GM12873 (cell line): ENCODE measurements at regions not wholly inside any gene's neighbourhood (a gene's known extent, or its start where the extent isn't known, plus 50 kb on each side); places are given as distances from the start of the nearest gene placed in this dataset.

ENCODE experiments used
- TF ChIP-seq, protein P1 (sequence below): IDR thresholded peaks from 2 replicates; pipeline ENCODE4 v1.5.1; 2012; ENCODE audit warnings: low read depth, mild to moderate bottlenecking, moderate library complexity, low read length, control low read depth; ENCODE audit not compliant: insufficient read depth; ENCODE audit errors: missing control alignments

DNA sequence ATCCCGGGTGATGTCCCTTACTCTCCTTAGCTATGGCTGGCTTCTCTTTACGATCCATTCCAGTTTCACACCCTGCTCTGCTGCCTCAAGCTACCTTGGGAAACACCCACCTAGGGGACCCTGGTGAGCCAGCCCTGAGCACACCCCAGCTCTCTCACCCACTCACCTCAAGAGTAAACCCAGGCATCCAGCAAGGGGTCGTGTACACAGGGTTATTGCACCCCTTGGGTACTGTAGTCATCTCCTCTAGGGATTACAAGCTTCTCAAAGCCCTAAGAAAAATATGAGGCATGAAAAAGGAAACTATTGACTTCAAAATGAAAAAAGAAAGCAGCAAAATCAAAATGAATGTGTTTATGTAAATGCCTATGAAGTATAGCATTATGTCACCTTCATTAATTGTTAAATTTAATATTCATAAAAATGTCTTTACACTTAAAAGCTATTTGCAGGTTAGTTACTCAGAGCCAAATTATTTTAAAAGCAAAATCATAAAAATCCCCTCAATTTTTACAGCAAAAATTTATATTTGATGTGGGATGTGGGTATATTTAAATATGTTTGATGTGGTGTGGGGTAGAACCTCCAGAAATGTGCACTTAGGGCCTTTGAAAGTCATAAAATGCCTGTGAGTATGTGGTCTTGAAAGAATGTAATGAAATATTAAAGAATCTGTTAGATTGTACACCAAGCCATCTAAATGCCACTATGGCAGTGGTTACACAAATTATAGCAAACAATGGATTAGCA, 190.3 kb downstream of the C1orf94 start:
- TF ChIP-seq, protein P1, sequence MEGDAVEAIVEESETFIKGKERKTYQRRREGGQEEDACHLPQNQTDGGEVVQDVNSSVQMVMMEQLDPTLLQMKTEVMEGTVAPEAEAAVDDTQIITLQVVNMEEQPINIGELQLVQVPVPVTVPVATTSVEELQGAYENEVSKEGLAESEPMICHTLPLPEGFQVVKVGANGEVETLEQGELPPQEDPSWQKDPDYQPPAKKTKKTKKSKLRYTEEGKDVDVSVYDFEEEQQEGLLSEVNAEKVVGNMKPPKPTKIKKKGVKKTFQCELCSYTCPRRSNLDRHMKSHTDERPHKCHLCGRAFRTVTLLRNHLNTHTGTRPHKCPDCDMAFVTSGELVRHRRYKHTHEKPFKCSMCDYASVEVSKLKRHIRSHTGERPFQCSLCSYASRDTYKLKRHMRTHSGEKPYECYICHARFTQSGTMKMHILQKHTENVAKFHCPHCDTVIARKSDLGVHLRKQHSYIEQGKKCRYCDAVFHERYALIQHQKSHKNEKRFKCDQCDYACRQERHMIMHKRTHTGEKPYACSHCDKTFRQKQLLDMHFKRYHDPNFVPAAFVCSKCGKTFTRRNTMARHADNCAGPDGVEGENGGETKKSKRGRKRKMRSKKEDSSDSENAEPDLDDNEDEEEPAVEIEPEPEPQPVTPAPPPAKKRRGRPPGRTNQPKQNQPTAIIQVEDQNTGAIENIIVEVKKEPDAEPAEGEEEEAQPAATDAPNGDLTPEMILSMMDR = no peak

DNA sequence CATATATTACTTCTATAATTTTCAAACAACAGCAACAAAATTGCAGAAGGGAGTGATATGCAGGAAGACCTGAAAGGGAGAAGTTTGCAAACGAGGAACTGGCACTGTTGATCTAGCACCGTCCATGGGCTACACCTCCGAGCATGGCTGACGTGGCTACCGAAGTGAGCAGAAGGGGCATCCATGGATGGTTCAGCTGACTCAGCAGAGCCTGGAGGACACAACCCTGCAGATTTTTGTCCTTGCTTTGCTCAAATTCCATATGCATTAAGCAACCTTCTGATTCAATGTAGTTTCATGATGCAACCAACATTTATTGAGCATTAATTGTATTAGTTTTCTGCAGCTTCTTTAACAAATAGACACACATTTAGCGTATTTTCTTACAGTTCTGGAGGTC, 191.2 kb downstream of the C1orf94 start:
- TF ChIP-seq, protein P1 = no peak

DNA sequence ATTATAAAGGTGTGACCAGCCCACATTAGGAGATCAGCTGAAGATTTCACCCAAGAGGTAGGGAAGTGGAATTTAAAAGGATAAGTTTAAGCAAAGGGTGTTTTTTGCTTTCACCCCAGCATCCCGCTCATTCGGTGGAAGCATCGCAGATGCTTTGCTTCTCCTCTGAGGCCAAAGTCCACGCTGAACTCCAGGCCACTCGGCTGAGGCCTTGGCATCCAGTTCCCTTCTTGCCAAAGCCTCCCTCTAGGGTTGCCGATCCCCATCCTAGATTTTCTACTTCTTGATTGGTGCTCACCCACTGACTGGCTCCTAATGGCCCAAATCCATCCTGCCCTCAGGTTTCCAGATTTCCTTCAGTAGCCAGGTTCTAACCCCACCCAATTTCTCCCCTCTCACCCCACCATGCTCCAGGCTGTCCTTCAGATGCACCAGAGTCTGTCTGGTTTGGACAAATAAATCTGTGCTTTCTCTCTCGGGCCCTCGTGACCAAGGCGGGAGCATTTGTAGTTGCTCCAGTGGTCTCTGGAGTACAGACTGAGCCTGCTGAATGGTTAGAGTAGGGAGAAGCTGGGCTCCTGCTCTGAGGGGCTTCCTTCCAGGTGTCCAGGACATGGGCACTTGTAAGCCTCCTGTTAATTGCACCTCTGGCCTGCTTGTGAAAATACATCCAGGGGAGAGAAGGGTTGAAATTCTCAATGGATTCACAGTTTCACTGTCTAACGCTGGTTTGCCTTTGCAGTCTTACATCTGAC, 193.2 kb downstream of the C1orf94 start:
- TF ChIP-seq, protein P1 = no peak

DNA sequence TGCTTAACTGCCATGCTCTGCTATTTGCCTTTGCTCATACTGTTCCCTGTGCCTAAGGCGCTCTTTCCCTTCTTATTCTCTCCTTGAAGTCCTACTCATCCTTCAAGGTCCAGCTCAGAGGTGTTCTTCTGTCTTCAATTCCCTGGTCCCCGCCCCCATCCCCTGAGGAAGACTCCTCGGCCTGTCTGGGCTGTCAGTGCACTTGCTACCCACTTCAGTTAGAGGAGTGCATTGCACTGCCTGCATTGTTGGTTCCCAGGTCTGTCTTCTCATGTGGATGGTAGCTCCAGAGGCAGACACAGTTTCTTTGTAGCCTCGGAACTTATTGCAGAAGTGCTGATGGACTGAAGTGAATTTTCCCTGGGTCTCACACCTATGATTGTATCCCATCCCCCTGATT, 194.0 kb downstream of the C1orf94 start:
- TF ChIP-seq, protein P1 = no peak

DNA sequence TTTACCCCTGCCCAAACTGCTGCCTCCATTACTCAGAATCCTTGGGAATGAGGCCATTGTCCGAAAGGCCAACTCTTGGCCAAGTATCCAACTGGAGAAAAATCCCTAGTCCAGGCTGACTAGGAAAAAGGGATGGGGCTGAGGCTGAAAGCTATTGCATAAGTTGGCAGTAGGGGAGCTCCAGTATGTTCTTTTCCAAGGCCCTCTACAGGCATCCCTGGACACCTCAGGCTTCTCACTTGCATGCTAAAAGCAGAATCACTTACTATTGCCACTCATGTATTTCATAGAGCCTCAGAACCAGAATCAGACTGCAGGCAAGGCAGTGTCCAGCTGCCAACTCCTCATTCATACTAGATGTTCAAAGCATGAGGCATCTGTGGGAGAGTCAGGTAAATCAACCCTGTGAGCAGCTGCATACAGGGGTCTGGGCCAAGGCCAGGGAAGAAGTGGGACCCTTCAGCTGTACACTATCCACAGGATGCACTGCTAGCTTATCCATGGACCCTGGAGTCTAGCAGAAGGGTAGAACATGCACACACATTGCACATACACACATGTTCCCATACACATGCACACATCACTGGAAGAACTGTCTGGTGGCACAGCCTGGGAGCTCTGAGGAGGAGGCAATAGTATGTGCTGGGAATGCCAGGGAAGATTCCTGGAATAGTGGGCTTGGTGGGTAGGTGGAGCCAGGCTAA, 195.3 kb downstream of the C1orf94 start:
- TF ChIP-seq, protein P1 = no peak

DNA sequence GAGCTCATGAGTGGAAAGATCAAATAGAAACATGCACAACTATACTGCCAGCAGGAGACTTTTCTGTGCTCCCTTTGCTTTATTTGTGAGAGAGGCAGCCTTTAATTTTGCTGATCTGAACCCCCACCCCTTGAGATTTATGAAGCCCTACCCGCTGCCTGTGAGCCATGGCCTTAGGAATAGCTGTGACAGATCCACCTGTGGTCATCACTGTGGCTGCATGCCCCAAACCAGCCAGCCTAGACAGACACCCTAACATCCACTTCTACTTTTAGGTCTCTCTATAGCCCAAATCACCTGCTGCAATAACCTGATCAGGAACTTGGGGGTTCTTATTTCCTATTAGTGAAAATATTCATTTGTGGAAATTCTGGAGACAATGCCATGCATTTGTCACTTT, 196.2 kb downstream of the C1orf94 start:
- TF ChIP-seq, protein P1 = no peak

DNA sequence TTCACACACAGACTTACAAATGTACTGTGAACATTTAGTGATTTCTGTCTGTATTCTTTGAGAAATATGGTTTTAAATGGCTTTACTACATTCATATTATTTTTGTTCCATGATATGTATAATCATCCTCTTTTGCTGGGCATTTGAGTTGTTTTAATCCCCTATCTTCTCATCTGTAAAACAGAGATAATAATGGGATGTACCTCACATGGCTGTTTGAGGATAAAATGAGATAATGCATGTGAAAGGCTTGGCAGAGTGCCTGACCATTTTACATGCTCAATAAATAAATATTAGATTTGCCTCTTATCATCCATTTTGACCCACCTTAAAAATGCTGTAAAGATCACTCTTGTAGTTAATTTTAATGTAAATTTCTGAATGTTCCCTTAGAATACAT, 197.2 kb downstream of the C1orf94 start:
- TF ChIP-seq, protein P1 = no peak
